ENCODE measurements at regions not wholly inside any gene's neighbourhood (a gene's known extent, or its start where the extent isn't known, plus 50 kb on each side); places are given as distances from the start of the nearest gene placed in this dataset.

DNA sequence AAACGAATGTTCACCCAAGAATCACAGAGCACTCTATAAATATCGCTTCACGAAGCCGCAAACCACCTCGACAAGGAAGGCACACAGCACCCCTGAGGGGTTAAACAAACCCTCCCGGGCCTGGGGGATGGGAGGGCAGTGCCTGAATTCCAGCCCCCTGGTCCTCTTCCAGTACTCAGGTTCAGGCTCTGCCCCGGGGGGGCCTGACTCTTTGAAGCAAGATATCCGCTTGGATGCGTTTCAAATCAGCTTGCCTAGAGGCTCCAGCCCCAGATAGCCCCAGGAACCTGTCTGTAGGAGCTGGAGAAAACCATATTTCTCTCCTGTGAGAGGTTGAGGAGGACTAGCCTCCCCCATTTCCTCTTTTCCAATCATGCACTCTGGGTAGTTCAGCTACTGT lies 194.7 kb downstream of the WNT5A start:
- TF ChIP-seq, protein P1, sequence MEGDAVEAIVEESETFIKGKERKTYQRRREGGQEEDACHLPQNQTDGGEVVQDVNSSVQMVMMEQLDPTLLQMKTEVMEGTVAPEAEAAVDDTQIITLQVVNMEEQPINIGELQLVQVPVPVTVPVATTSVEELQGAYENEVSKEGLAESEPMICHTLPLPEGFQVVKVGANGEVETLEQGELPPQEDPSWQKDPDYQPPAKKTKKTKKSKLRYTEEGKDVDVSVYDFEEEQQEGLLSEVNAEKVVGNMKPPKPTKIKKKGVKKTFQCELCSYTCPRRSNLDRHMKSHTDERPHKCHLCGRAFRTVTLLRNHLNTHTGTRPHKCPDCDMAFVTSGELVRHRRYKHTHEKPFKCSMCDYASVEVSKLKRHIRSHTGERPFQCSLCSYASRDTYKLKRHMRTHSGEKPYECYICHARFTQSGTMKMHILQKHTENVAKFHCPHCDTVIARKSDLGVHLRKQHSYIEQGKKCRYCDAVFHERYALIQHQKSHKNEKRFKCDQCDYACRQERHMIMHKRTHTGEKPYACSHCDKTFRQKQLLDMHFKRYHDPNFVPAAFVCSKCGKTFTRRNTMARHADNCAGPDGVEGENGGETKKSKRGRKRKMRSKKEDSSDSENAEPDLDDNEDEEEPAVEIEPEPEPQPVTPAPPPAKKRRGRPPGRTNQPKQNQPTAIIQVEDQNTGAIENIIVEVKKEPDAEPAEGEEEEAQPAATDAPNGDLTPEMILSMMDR (IDR thresholded peaks at IDR 0.05; ENCODE audit: low read depth, low read length, poor library complexity, severe bottlenecking) = no peak
- TF ChIP-seq EZH2phosphoT487 (IDR thresholded peaks at IDR 0.05; ENCODE audit: borderline replicate concordance, low read length) = no peak

Data from DOHH2 (cell line).